OCI-LY7 (cell line): ENCODE measurements at regions not wholly inside any gene's neighbourhood (a gene's known extent, or its start where the extent isn't known, plus 50 kb on each side); places are given as distances from the start of the nearest gene placed in this dataset.
A peak's percentile ranks its signal among the peaks of the same experiment; 100 is the strongest.

Source experiments
- BruUV-seq: library from RNA; stranded (reverse); fragments of 400-500 nt; replicated peaks from 2 replicates; lab custom pipeline; 2021; lab: Mats Ljungman, UMichigan
- CTCF ChIA-PET: fragments of 300-600 bp; sonication (Branson Sonifier 250); formaldehyde crosslinking; loops from one replicate; lab custom pipeline; 2022; ENCODE audit warnings: antibody characterized with exemption; ENCODE audit not compliant: unreplicated experiment; lab: Charles Lee
- POLR2A ChIA-PET: fragments of 300-600 bp; sonication (Branson Sonifier 250); formaldehyde crosslinking; loops from one replicate; lab custom pipeline; 2022; ENCODE audit warnings: antibody characterized with exemption; lab: Charles Lee
- DNase-seq: peaks from one replicate; pipeline ENCODE4 v3.0.0-alpha.2; 2015; ENCODE audit warnings: low spot score
- H2AFZ ChIP-seq: fragments of 200-600 bp; sonication (generic), shearing (Covaris generic); 2 replicates; pipeline ENCODE4 v1.6.1; 2014; ENCODE audit warnings: mild to moderate bottlenecking, antibody characterized with exemption, low read length, moderate library complexity
- H3K27ac ChIP-seq: fragments of 200-600 bp; sonication (generic); 2 replicates; pipeline ENCODE4 v1.5.1; 2014; ENCODE audit warnings: mixed run types, low read depth, mild to moderate bottlenecking, moderate library complexity, low read length, inconsistent platforms; ENCODE audit not compliant: poor library complexity, severe bottlenecking
- H3K36me3 ChIP-seq: fragments of 200-600 bp; sonication (generic); 2 replicates; pipeline ENCODE4 v1.6.1; 2014; ENCODE audit warnings: mild to moderate bottlenecking, antibody characterized with exemption, low read length, moderate library complexity, mixed read lengths; ENCODE audit not compliant: insufficient read depth
- H3K4me1 ChIP-seq: fragments of 200-600 bp; sonication (generic); 2 replicates; pipeline ENCODE4 v1.5.1; 2014; ENCODE audit warnings: mild to moderate bottlenecking, low read length; ENCODE audit not compliant: insufficient read depth, poor library complexity, severe bottlenecking
- H3K4me2 ChIP-seq: fragments of 200-600 bp; sonication (generic); 2 replicates; pipeline ENCODE4 v1.6.1; 2014; ENCODE audit warnings: mild to moderate bottlenecking, low read length
- H3K4me3 ChIP-seq: fragments of 200-600 bp; sonication (generic); 2 replicates; pipeline ENCODE4 v1.5.1; 2014; ENCODE audit warnings: mild to moderate bottlenecking, low read depth, low read length; ENCODE audit not compliant: poor library complexity, severe bottlenecking
- H3K79me2 ChIP-seq: fragments of 200-600 bp; sonication (generic); 2 replicates; pipeline ENCODE4 v1.6.1; 2016; ENCODE audit warnings: low read depth, mild to moderate bottlenecking, low read length, moderate library complexity, mixed read lengths; ENCODE audit not compliant: insufficient read depth
- H3K9me2 ChIP-seq: fragments of 200-600 bp; sonication (generic); 2 replicates; pipeline ENCODE4 v1.6.1; 2016; ENCODE audit warnings: mild to moderate bottlenecking, low read length, mixed read lengths; ENCODE audit not compliant: insufficient read depth
- H3K9me3 ChIP-seq: fragments of 200-600 bp; sonication (generic); 2 replicates; pipeline ENCODE4 v1.6.1; 2014; ENCODE audit warnings: mild to moderate bottlenecking, mixed run types, low read length, mixed read lengths
- H4K20me1 ChIP-seq: fragments of 200-600 bp; sonication (generic); 2 replicates; pipeline ENCODE4 v1.6.1; 2014; ENCODE audit warnings: mild to moderate bottlenecking, antibody characterized with exemption, low read length, moderate library complexity, mixed read lengths; ENCODE audit not compliant: insufficient read depth
- EZH2phosphoT487 ChIP-seq: fragments of 200-600 bp; sonication (generic); IDR thresholded peaks from 2 replicates; pipeline ENCODE4 v1.6.1; 2018; ENCODE audit warnings: low read depth, borderline replicate concordance, mild to moderate bottlenecking, mixed run types, antibody characterized with exemption, low read length, moderate library complexity, mixed read lengths
- intact Hi-C: fragments of 100-400 bp; cut with micrococcal nuclease; formaldehyde crosslinking; loops from one replicate; pipeline ENCODE4 v1.10.0; 2022; ENCODE audit not compliant: unreplicated experiment
- TF ChIP-seq, protein P1 (sequence below): fragments of 200-600 bp; sonication (generic); conservative IDR thresholded peaks from 2 replicates; pipeline ENCODE4 v1.5.1; 2014; ENCODE audit warnings: mild to moderate bottlenecking, antibody characterized with exemption, low read length, moderate library complexity, mixed read lengths

DNA sequence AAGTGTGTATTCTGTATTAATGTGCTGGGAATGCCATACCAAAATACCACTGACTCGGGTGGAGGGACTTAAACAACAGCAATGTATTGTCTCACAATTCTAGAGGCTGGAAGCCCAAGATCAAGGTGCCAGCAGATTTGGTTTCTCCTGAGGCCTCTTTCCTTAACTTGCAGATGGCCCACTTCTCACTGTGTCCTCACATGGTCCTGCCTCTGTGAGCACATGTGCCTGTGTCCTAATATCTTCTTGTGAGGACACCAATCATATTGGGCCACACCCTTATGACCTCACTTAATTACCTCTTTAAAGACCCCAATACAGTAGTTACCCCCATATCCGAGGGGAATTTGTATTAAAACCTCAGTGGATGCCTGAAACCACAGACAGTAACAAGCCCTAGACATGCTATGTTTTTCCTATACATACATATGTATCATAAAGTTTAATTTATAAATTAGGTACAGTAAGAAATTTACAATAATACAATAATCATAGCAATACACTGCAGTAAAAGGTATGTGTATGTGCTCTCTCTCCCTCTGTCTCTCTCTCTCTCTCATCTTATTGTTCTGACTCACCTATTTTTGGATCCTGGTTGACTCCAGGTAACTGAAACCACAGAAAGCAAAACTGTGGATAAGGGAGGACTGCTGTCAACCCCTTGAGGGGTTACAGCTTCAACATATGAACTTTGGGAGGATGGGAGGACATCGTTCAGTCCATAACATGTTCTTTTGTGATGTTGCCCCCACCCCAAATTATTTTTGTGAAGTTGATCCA is 174.3 kb downstream of the IRS2 start:
- Histone ChIP-seq H3K36me3 (no peaks in the 10 kb centered on the region), H4K20me1 (no peaks in the 10 kb centered on the region), H3K27ac (no peak overlapping the region), H3K9me2 (no peaks in the 10 kb centered on the region), H3K9me3 (no peaks in the 10 kb centered on the region), H3K79me2 (no peaks in the 10 kb centered on the region), H3K4me3 (no peak overlapping the region), H3K4me2 (no peak overlapping the region), H3K4me1 (no peaks in the 10 kb centered on the region), H2AFZ (no peak overlapping the region)
- no peak for DNase-seq
- ChIA-PET POLR2A (interaction anchor here (1.0 kb wide), 1 partner anchor 14 kb away, joined by 3 read pairs; no protein-coding TSS in a partner anchor), CTCF (no interaction called here)
- no peak for TF ChIP-seq EZH2phosphoT487
- TF ChIP-seq, protein P1, sequence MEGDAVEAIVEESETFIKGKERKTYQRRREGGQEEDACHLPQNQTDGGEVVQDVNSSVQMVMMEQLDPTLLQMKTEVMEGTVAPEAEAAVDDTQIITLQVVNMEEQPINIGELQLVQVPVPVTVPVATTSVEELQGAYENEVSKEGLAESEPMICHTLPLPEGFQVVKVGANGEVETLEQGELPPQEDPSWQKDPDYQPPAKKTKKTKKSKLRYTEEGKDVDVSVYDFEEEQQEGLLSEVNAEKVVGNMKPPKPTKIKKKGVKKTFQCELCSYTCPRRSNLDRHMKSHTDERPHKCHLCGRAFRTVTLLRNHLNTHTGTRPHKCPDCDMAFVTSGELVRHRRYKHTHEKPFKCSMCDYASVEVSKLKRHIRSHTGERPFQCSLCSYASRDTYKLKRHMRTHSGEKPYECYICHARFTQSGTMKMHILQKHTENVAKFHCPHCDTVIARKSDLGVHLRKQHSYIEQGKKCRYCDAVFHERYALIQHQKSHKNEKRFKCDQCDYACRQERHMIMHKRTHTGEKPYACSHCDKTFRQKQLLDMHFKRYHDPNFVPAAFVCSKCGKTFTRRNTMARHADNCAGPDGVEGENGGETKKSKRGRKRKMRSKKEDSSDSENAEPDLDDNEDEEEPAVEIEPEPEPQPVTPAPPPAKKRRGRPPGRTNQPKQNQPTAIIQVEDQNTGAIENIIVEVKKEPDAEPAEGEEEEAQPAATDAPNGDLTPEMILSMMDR: no peak
- intact Hi-C loops: no loop called here
- BruUV-seq: no TSS peak

DNA sequence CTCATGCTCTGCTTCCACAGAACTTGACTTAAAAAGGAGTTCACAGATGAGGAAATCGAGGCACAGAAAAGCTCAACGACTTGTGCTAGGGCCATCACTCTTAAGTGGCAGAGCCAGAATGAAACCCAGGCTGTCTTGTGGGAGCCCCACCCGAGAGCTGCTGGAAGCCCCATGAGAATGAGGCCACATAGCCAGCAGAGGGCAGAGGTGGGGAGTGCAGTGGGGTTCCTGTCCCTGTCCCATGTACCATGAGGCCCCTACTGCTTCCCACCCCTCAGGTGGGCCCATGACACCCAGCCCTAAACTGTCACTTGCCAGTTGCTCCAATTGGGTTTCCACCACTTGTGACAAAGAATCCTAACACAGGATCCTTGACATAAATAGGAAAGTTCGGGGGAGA is 175.9 kb downstream of the IRS2 start:
- no TSS peak for BruUV-seq
- no peak for TF ChIP-seq EZH2phosphoT487
- TF ChIP-seq, protein P1: 0 out of 2 replicates have a peak, but pooled peaks have one; percentile 31
- intact Hi-C loops: no loop called here
- H3K4me2 ChIP-seq: no peak overlapping the region
- H3K27ac ChIP-seq: no peak overlapping the region
- no peaks in the 10 kb centered on the region for H3K79me2 ChIP-seq
- DNase-seq: peak; percentile 1
- no peaks in the 10 kb centered on the region for H3K36me3 ChIP-seq
- H2AFZ ChIP-seq: no peak overlapping the region
- ChIA-PET POLR2A (no interaction called here), CTCF (no interaction called here)
- no peaks in the 10 kb centered on the region for H3K9me3 ChIP-seq
- no peaks in the 10 kb centered on the region for H3K9me2 ChIP-seq
- H4K20me1 ChIP-seq: no peaks in the 10 kb centered on the region
- H3K4me1 ChIP-seq: no peaks in the 10 kb centered on the region
- H3K4me3 ChIP-seq: no peak overlapping the region

DNA sequence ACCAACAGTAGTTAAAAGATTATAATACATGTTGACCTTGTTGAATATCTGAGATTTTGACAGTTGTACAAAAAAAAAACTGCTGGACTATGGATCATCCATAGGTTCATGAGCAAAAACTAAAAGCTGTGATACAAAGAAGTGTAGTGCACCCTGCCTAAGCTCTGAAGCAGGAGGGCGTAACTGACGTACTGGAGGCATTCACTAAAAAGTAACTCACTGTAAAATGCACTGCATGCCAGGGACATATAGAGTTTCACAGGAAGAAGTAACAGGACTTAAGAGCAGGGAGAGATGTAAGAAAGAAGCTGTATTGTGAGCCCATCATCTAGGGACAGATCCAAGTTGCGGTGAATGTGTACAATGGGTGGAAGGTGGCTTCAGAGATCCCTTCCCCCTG is 177.9 kb downstream of the IRS2 start:
- intact Hi-C loops: no loop called here
- no peak overlapping the region for H3K4me3 ChIP-seq
- H3K4me1 ChIP-seq: no peaks in the 10 kb centered on the region
- H4K20me1 ChIP-seq: no peaks in the 10 kb centered on the region
- no peaks in the 10 kb centered on the region for H3K9me2 ChIP-seq
- ChIA-PET POLR2A (no interaction called here), CTCF (no interaction called here)
- DNase-seq: no peak
- H3K79me2 ChIP-seq: no peaks in the 10 kb centered on the region
- TF ChIP-seq, protein P1: no peak
- TF ChIP-seq EZH2phosphoT487: no peak
- no peak overlapping the region for H2AFZ ChIP-seq
- BruUV-seq: no TSS peak
- no peaks in the 10 kb centered on the region for H3K36me3 ChIP-seq
- H3K4me2 ChIP-seq: no peak overlapping the region
- H3K9me3 ChIP-seq: no peaks in the 10 kb centered on the region
- no peak overlapping the region for H3K27ac ChIP-seq
